ENCODE measurements at regions not wholly inside any gene's neighbourhood (a gene's known extent, or its start where the extent isn't known, plus 50 kb on each side); places are given as distances from the start of the nearest gene placed in this dataset.
A peak's percentile ranks its signal among the peaks of the same experiment; 100 is the strongest.

- H3K9me3 ChIP-seq = no peaks in the 10 kb centered on the region
- H3K27ac ChIP-seq = no peak overlapping the region
- no peak for DNase-seq (ENCODE audit: low read depth in 1 of 2, low spot score in 1 of 2)
- H3K4me1 ChIP-seq = no peaks in the 10 kb centered on the region
- no peak overlapping the region for H3K4me3 ChIP-seq
- CTCF ChIA-PET = no interaction called here
- no peak overlapping the region for H3K4me2 ChIP-seq
- no peak for ATAC-seq
- TF ChIP-seq, protein P1, sequence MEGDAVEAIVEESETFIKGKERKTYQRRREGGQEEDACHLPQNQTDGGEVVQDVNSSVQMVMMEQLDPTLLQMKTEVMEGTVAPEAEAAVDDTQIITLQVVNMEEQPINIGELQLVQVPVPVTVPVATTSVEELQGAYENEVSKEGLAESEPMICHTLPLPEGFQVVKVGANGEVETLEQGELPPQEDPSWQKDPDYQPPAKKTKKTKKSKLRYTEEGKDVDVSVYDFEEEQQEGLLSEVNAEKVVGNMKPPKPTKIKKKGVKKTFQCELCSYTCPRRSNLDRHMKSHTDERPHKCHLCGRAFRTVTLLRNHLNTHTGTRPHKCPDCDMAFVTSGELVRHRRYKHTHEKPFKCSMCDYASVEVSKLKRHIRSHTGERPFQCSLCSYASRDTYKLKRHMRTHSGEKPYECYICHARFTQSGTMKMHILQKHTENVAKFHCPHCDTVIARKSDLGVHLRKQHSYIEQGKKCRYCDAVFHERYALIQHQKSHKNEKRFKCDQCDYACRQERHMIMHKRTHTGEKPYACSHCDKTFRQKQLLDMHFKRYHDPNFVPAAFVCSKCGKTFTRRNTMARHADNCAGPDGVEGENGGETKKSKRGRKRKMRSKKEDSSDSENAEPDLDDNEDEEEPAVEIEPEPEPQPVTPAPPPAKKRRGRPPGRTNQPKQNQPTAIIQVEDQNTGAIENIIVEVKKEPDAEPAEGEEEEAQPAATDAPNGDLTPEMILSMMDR (IDR thresholded peaks at IDR 0.05) = no peak
- TF ChIP-seq EP300 (IDR thresholded peaks at IDR 0.05) (no peak), CEBPB (IDR thresholded peaks at IDR 0.05) (no peak), MYC (IDR thresholded peaks at IDR 0.05; ENCODE audit: borderline replicate concordance, low read length) (no peak), RARB (CRISPR knock-in tag; IDR thresholded peaks at IDR 0.05) (no peak), FOSB (CRISPR knock-in tag; IDR thresholded peaks at IDR 0.05) (no peak), ZNF302 (CRISPR knock-in tag; IDR thresholded peaks at IDR 0.05) (no peak), ZFP36 (IDR thresholded peaks at IDR 0.05; ENCODE audit: borderline replicate concordance, partially characterized antibody) (no peak), HEYL (CRISPR knock-in tag; IDR thresholded peaks at IDR 0.05) (no peak), BHLHE40 (IDR thresholded peaks at IDR 0.05; ENCODE audit: low read depth, low read length) (no peak), PHF8 (IDR thresholded peaks at IDR 0.05; ENCODE audit: borderline replicate concordance, low read depth) (no peak), ELK1 (IDR thresholded peaks at IDR 0.05; ENCODE audit: low read depth, low read length) (no peak), TP53 (CRISPR knock-in tag; IDR thresholded peaks at IDR 0.05) (no peak)
- TF ChIP-seq, protein P2, sequence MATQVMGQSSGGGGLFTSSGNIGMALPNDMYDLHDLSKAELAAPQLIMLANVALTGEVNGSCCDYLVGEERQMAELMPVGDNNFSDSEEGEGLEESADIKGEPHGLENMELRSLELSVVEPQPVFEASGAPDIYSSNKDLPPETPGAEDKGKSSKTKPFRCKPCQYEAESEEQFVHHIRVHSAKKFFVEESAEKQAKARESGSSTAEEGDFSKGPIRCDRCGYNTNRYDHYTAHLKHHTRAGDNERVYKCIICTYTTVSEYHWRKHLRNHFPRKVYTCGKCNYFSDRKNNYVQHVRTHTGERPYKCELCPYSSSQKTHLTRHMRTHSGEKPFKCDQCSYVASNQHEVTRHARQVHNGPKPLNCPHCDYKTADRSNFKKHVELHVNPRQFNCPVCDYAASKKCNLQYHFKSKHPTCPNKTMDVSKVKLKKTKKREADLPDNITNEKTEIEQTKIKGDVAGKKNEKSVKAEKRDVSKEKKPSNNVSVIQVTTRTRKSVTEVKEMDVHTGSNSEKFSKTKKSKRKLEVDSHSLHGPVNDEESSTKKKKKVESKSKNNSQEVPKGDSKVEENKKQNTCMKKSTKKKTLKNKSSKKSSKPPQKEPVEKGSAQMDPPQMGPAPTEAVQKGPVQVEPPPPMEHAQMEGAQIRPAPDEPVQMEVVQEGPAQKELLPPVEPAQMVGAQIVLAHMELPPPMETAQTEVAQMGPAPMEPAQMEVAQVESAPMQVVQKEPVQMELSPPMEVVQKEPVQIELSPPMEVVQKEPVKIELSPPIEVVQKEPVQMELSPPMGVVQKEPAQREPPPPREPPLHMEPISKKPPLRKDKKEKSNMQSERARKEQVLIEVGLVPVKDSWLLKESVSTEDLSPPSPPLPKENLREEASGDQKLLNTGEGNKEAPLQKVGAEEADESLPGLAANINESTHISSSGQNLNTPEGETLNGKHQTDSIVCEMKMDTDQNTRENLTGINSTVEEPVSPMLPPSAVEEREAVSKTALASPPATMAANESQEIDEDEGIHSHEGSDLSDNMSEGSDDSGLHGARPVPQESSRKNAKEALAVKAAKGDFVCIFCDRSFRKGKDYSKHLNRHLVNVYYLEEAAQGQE (IDR thresholded peaks at IDR 0.05) = no peak
- TF ChIP-seq, protein P3, sequence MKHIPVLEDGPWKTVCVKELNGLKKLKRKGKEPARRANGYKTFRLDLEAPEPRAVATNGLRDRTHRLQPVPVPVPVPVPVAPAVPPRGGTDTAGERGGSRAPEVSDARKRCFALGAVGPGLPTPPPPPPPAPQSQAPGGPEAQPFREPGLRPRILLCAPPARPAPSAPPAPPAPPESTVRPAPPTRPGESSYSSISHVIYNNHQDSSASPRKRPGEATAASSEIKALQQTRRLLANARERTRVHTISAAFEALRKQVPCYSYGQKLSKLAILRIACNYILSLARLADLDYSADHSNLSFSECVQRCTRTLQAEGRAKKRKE (CRISPR knock-in tag; IDR thresholded peaks at IDR 0.05; ENCODE audit: low read depth) = no peak
- POLR2A ChIA-PET = no interaction called here
- FAIRE-seq = no peak
- 22% methylated on average over 6 of the region's 6 CpGs for WGBS (ENCODE audit: missing lambda C conversion rate)
Observed at GRCh38 chr1:34602907-34603306, 151.9 kb upstream of the GJB5 start.

- Histone ChIP-seq H3K9me3 (no peaks in the 10 kb centered on the region), H3K4me2 (no peak overlapping the region), H3K4me1 (no peaks in the 10 kb centered on the region), H3K4me3 (no peak overlapping the region), H3K27ac (no peak overlapping the region)
- no peak for FAIRE-seq
- no peak for DNase-seq (ENCODE audit: low read depth in 1 of 2, low spot score in 1 of 2)
- TF ChIP-seq MAFK (IDR thresholded peaks at IDR 0.05; ENCODE audit: partially characterized antibody) (peak; percentile 19), CBX8 (IDR thresholded peaks at IDR 0.05) (no peak)
- ChIA-PET POLR2A (no interaction called here), CTCF (no interaction called here)
- WGBS (ENCODE audit: missing lambda C conversion rate) = 4% methylated on average over 2 of the region's 2 CpGs
- ATAC-seq = no peak
Observed at GRCh38 chr1:34603594-34603993, 151.3 kb upstream of the GJB5 start.
